ENCODE measurements at regions not wholly inside any gene's neighbourhood (a gene's known extent, or its start where the extent isn't known, plus 50 kb on each side); places are given as distances from the start of the nearest gene placed in this dataset.

DNA sequence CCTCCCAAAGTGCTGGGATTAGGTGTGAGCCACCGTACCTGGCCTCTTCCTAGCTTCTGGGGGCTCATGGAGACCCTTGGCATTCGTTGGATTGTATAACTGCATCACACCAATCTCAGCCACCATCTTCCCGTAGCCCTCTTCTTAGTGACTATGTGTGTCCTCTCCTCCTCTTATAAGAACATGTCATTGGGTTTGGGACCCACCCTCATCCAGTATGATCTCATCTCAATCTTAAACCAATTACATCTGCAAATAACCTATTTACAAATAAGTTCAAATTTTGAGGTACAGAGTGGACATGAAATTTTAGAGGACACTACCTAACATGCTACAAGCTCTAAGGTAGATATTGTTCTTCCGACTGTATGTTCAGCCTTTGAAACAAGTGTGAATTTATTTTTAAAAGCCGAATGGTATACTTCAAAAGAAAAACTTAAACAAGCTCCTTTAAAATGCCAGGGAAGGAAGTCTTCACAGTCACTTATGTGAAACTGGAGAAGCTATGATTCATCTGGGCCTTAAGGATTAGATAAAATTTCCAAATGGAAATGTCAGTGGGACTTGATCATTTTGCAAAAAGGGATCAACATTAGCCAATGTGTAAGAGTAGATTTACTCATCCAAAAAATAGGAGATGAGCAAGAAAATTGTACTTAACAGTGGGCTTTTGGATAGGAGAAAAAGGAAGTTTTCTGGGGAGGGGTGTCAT lies 225.7 kb downstream of the MEX3B start:
- H3K9me3 ChIP-seq, result no peaks in the 10 kb centered on the region
- H3K4me1 ChIP-seq, result no peaks in the 10 kb centered on the region
- no peak for DNase-seq (ENCODE audit: low spot score in 2 of 2)
- no peaks in the 10 kb centered on the region for H3K27me3 ChIP-seq
- no peak overlapping the region for H3K4me3 ChIP-seq
- TF ChIP-seq CTCF (IDR thresholded peaks at IDR 0.05), result no peak
- TF ChIP-seq POLR2A (IDR thresholded peaks at IDR 0.05), result no peak
- no peak for TF ChIP-seq POLR2AphosphoS5 (IDR thresholded peaks at IDR 0.05)
- intact Hi-C loops (cut with DNase I; ENCODE audit: low total_unique reads), result no loop called here
- no peaks in the 10 kb centered on the region for H3K36me3 ChIP-seq
- no peak overlapping the region for H3K27ac ChIP-seq

DNA sequence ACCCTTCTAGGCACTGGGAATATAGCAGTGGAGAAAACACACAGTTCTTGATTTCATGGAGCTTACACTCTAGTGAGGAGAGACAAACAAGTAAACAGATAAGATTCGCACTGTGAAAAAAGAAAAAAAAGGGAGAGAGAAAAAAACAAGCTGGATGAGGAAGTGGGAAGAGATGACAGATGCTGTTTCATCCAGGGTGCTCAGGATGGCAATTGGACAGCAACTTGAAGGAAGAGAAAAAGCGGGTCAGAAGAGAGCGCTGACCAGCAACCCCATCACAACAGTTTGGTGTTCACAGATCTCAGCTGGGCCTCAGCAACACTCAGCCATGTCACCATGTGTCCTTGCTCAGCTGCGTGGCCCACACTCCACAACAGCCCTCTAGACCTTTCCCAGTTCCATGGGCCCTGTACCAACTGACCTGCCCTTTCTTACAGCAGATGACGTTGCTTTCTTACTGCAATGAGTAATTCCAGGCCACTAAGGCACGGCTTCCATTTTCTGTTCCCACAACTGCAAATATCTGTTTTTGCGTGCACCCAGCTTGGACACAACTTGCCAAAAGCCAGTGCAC lies 230.8 kb downstream of the MEX3B start:
- Histone ChIP-seq H3K4me3 (no peak overlapping the region), H3K36me3 (no peaks in the 10 kb centered on the region), H3K27ac (no peak overlapping the region), H3K4me1 (no peaks in the 10 kb centered on the region), H3K27me3 (no peaks in the 10 kb centered on the region), H3K9me3 (no peaks in the 10 kb centered on the region)
- intact Hi-C loops (cut with DNase I; ENCODE audit: low total_unique reads), result no loop called here
- TF ChIP-seq POLR2AphosphoS5 (IDR thresholded peaks at IDR 0.05), result no peak
- TF ChIP-seq POLR2A (IDR thresholded peaks at IDR 0.05), result no peak
- no peak for TF ChIP-seq CTCF (IDR thresholded peaks at IDR 0.05)
- no peak for DNase-seq (ENCODE audit: low spot score in 2 of 2)

DNA sequence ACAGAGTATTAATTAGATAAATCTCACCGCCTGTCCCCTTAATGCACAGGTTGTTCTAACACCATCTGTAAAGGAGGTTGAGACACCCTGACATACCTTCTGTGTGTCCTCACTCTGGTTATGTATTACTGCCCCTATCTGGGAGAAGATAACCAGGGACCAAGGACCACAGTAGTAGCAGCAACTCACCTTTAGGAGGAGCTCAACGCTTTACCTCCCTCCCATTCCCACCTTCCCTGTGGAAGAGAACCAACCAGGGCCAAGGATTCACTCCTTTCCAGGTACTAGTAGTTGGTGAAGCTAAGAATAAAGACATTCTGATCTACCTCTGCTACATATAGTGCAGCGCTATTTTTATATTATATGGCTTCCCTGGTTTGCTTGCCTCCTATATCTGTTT lies 232.6 kb downstream of the MEX3B start:
- H3K9me3 ChIP-seq, result no peaks in the 10 kb centered on the region
- TF ChIP-seq POLR2AphosphoS5 (IDR thresholded peaks at IDR 0.05) (no peak), CTCF (IDR thresholded peaks at IDR 0.05) (no peak), POLR2A (IDR thresholded peaks at IDR 0.05) (no peak)
- no peak for DNase-seq (ENCODE audit: low spot score in 2 of 2)
- no peaks in the 10 kb centered on the region for H3K4me1 ChIP-seq
- H3K27me3 ChIP-seq, result no peaks in the 10 kb centered on the region
- intact Hi-C loops (cut with DNase I; ENCODE audit: low total_unique reads), result no loop called here
- H3K27ac ChIP-seq, result no peak overlapping the region
- no peak overlapping the region for H3K4me3 ChIP-seq
- H3K36me3 ChIP-seq, result no peaks in the 10 kb centered on the region

DNA sequence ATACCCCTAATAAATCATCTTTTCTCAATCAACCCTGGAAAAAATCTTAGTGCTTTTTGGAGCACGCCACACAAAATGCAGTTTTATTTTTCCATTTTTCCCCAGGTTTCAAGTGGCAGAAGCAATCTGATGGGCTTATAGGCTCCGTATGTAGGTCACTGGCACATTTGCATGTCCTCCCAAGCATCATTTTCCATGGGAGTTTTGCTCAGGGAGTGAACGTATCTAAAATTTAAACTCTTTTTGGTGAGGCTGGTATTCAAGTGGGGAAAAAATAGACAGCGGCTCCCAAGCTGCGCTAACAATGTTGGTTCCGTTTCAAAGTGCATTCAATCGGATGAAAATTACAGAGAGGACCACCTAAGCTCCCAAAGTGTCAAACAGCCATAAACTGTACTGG lies 233.4 kb downstream of the MEX3B start:
- H3K4me1 ChIP-seq, result no peaks in the 10 kb centered on the region
- H3K9me3 ChIP-seq, result no peaks in the 10 kb centered on the region
- H3K27me3 ChIP-seq, result no peaks in the 10 kb centered on the region
- TF ChIP-seq POLR2A (IDR thresholded peaks at IDR 0.05) (no peak), POLR2AphosphoS5 (IDR thresholded peaks at IDR 0.05) (no peak)
- intact Hi-C loops (cut with DNase I; ENCODE audit: low total_unique reads), result no loop called here
- no peaks in the 10 kb centered on the region for H3K36me3 ChIP-seq
- DNase-seq (ENCODE audit: low spot score in 2 of 2), result no peak
- no peak overlapping the region for H3K4me3 ChIP-seq
- H3K27ac ChIP-seq, result no peak overlapping the region

DNA sequence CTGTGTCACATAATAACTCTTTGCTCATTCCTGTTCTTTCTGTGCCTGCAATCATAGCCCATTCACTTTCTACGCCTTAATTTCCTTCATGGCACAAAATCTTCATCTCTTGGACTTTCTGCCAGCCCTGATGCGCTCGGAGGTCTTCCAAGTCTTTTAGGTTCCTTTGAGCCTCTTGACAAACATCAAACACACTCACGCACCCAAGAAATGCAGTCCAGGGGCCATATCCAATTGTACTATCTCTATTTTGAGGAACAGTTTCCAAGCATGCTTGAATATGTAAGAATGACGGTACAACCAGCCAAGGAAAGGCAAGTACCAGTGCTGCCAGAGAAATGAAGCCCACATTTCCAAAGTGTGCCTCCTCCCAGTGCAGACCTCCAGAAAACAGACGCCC lies 234.1 kb downstream of the MEX3B start:
- no peaks in the 10 kb centered on the region for H3K36me3 ChIP-seq
- no peaks in the 10 kb centered on the region for H3K4me1 ChIP-seq
- TF ChIP-seq POLR2AphosphoS5 (IDR thresholded peaks at IDR 0.05), result no peak
- TF ChIP-seq POLR2A (IDR thresholded peaks at IDR 0.05), result no peak
- no peak for TF ChIP-seq CTCF (IDR thresholded peaks at IDR 0.05)
- H3K27ac ChIP-seq, result no peak overlapping the region
- H3K9me3 ChIP-seq, result no peaks in the 10 kb centered on the region
- H3K27me3 ChIP-seq, result no peaks in the 10 kb centered on the region
- H3K4me3 ChIP-seq, result no peak overlapping the region
- no peak for DNase-seq (ENCODE audit: low spot score in 2 of 2)
- intact Hi-C loops (cut with DNase I; ENCODE audit: low total_unique reads), result no loop called here

All from breast epithelium (tissue), 4 donors.